CD4-positive, alpha-beta T cell treated with Interleukin-21 for 1 hour (primary cell): ENCODE measurements at regions not wholly inside any gene's neighbourhood (a gene's known extent, or its start where the extent isn't known, plus 50 kb on each side); places are given as distances from the start of the nearest gene placed in this dataset.
"Not testable (repeated sequence)": the region's sequence is repeated elsewhere in the genome, so short reads cannot be mapped to it uniquely, and the experiment has no call there.

Source experiments
- DNase-seq: peaks from one replicate; pipeline ENCODE4 v3.0.0-alpha.2; 2020

DNA sequence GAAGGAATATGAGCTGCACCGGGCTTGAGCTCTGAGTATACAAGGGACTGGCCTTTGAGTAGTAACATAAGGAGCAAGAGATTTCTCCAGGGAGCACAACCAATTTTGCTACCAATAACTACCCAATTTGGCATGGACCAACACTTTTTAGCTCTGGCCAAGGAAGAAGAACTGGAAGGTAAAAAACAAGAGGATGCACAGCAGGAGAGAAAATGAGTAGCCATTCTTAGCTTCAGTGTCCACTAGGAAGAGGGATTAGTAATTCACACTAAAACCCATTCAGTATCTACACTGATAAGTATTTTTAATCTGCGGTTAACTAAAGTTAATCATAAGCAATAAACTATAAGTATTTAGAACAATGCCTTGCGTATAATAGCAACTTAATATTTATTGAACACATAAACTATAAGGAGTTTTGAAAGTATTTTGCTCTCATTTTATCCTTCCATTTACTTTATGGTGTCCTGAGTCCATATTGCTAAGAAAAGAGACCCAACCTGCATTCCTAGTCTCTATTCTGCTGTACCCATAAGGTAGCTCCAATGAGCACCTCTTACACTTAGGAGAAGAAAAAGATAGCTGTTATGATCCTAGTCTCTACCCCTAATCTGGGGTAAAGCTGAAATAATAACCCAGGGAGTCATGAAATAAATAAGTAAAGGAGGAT lies 268.9 kb downstream of the IGSF11 start:
- DNase-seq: no peak

DNA sequence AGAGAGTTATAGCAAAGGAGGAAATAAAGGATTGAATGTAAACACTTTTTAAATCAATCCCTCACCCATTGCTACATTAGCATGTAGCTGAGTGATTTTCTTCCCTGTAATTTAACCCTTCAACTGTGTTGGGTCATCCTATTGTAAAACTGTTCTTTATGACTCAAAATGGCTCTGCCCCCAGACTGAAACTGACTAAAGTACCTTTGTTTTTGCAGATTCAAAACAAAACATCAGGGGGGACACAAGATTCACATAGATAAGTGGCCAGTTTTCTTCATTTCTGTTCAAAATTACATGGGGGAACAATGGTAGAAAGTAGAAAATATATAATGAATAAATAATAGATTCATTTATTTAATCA lies 268.4 kb downstream of the IGSF11 start:
- DNase-seq: no peak

DNA sequence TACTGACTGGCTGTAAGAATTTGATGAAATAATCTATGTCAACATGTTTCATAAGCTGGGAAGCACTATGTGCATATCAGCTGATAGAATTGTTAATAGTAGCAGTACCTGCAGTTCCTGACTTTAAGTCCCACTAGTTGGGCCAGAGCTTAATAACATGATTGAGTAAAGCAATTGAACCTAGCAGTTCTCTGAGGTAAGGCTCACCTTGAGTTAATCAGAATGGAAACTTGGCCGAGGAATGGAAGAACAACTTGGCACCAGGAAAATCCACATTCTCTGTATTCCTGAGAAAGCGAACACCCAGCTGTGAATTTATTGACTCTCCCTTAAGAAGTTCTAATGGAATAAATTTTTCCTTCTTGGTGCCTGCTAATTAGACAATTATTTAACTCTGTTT lies 262.6 kb downstream of the IGSF11 start:
- no peak for DNase-seq

DNA sequence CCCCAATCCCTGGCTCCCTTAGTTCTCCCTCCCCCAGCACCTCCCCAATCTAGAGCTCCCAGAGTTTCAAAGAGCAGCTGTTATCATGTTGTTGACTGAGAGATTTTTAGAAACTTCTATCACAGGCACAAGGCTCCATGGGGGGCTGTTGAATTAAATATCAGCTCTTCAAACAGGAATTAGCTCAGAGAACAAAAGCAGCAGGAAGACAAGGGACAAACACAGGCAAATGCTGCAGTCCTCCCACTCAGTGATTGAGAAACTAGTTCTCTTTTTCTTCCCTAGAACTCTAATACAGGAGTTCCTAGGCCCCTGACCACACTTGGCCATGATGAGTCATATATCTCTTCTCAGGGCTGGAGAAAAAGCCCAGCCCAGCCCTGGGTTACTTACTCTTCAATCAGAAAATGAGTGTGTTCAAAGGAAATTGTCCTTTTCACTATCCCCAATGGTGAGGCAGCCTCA lies 262.1 kb downstream of the IGSF11 start:
- DNase-seq: no peak

DNA sequence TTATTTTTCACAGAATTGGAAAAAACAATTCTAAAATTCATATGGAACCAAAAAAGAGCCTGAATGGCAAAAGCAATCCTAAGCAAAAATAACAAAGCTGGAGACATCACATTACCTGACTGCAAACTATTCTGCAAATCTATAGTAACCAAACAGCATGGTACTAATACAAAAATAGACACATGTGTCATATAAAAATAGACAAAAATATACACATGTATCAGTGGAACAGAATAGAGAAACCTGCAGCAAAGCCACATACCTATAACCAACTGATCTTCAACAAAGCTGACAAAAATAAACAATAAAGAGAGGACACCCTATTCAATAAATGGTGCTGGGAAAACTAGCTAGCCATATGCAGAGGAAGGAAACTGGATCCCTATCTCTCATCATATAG lies 259.6 kb downstream of the IGSF11 start:
- DNase-seq: no peak

DNA sequence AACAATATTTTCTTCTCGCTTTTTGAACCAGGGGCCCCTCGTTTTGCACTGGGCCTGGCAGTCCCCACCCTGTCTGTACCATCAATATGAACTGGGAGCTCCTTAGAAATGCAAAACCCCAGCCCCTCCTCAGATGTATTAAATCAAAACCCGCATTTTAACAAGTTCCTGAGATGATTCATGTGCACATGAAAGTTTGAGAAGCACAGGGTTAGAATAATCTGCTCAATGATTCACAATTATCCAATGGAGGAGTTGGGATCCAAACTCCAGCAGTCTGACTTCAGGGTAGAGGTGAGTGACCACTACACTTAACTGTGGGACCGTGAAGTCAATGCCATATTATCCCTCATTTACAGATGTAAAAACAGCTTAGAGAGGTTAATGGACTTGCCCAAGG lies 256.4 kb downstream of the IGSF11 start:
- DNase-seq: no peak

DNA sequence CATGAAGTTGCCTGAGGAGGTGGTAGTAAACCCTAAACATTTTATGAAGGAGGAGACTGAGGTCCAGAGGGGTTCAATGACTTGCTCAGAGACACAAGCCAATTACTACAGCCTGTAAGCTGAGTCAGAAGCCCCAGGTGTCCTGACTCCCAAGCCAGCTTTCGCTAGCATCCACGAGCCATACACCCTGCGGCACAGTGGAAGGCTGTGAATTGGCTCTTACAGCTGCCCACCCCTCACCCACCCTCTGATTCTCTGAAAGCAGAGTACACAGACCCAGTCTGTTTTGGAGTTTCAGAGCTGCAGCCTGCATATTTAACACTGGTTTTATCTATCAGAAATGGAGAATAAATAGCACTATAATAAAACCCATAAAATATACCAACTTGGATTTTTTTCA lies 253.4 kb downstream of the IGSF11 start:
- no peak for DNase-seq

DNA sequence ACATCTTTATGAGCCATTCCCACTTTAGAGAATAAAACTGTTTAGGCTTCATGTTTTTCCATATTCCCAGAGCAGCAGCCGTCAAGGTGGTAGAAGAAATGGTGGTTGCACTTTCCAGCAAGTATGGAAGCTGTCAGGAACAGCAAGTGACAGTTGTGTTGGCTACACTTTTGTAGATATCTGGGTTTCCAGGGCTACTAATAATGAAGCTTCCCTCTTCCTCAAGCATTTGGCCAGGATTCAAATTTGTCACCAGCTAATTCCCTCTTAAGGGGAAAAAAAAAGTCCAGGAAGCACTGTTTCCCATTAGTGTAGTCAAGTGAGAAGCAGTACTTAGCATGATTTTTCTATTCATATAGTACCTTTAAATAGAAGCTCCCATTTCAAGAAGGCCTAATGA lies 252.8 kb downstream of the IGSF11 start:
- DNase-seq: no peak

DNA sequence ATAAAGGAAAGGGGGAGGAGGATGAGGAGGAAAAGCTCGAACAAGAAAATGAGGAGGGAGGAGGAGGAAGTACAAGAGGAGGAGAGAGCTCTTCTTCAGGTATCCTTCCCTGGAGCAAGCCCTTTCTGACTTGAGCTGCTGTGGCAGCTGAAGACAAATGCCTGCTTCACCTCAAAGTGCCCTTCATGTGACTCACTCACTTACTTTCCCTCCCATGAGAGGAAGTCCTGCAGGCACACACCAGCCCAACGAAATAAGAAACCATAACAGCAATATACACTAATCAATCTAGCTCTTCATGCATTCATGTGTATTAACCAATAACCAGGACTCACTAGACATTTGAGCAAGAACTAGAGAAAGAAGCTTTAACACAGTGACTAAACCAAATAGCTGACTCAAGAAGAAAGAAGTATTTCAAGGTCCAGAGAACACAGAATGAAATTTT lies 251.9 kb downstream of the IGSF11 start:
- no peak for DNase-seq

DNA sequence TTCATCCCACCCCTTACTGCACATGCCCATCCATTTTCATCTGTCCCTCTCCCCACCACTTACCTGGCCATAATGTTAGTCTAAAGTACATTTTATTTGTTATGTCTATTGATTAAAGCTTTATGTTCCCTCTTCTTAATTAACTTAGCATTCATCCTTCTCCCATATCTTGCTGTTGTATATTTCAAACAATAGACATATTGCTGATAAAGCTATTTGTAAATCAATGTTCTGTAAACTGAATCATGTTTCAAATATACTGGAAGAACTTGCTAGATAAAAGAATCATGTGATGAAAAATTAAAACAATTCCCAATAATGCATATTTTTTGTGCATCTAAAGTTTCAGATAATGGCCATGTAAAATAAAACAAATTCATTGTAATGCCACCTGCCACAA lies 249.2 kb downstream of the IGSF11 start:
- DNase-seq: no peak

DNA sequence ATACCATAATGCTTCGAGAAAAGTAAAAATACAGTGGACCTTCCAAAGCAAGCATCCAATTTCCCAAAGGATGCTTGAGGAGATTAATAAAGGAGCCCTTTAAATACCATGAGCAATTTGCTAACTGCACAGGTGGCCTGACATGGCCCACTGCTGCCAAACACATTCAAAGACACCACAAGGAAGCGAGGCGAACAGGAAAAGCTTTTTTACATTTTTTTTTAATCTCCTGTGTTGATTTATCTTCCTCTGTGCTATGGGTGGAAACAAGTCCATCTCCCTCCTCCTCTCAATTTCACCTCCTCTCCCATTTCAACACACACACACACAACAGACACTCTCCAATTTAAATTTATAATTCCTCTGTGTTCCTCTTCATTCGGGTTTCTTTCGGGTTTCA lies 243.4 kb downstream of the IGSF11 start:
- DNase-seq: no peak

DNA sequence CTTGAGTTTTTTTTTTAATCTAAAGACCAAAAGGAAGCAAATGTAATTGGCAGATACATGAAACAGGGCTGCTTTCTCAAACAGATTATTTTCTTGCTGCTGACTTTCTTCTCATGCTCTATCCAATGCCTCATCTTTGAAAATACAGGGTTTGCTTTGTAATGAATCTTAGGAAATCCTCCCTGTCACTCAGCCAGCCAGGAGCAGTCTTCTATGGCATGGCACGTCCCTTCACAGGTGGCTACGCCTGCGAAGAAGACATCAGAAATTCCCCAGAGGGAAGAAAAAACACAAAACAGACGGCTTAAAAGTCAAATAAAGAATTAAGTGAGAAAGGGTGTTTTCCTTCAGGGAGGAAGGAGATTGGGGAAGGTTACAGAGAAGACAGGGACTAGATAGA lies 242.5 kb downstream of the IGSF11 start:
- no peak for DNase-seq

DNA sequence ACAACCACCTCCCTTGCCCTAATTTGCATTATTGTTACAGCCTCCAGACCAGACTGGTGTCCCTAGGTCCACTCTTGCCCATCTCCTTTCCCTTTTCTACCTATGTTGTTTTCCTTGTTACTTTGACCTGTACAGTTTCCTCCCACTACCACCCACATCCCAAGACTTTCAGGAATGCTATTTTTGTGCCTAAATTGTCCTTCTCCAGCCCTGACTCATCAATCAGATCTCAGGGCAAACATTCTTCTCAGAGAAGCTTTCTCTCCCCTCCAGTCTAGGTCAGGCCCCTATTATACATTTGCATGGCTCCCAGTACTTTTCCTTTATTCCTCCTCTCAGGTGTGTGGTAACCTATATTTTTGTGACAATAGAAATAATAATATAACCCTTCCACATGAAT lies 241.5 kb downstream of the IGSF11 start:
- no peak for DNase-seq

DNA sequence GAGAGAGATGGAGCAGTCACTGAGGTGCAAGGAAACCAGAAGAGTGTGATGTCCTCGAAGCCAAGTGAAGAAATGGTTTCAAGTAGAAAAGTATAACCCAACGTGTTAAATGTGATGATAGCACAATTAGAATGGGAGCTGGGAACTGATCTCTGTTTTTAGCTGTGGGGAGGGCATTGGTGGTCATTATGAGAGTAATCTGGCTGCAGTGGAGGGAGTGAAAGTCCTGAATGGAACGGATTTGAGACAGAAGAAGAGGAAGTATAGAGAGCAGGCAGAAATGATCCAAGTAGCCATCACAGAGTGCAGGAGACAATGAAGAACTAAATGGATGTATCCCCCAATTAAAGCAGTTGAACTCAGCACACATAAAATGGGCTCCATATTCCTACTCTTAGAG lies 235.3 kb downstream of the IGSF11 start:
- DNase-seq: no peak

DNA sequence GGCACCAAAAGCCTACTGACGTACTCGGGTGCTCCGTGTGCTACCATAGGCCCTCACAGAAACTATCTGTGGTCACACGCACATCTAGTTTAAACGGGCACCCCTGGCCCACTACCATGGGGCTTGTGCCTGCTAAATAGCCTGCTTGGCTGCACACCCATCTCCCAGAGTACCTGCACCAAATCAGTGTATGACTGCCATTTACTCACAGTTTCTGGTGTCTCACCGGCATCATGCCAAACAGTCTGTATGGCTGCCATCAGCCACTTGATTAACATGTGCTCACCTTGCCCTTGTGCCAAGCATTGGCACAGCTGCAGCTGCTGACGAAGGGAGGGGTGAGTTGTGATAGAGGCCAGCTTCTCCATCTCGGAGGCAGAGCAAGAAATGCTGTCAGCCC lies 232.7 kb downstream of the IGSF11 start:
- no peak for DNase-seq

DNA sequence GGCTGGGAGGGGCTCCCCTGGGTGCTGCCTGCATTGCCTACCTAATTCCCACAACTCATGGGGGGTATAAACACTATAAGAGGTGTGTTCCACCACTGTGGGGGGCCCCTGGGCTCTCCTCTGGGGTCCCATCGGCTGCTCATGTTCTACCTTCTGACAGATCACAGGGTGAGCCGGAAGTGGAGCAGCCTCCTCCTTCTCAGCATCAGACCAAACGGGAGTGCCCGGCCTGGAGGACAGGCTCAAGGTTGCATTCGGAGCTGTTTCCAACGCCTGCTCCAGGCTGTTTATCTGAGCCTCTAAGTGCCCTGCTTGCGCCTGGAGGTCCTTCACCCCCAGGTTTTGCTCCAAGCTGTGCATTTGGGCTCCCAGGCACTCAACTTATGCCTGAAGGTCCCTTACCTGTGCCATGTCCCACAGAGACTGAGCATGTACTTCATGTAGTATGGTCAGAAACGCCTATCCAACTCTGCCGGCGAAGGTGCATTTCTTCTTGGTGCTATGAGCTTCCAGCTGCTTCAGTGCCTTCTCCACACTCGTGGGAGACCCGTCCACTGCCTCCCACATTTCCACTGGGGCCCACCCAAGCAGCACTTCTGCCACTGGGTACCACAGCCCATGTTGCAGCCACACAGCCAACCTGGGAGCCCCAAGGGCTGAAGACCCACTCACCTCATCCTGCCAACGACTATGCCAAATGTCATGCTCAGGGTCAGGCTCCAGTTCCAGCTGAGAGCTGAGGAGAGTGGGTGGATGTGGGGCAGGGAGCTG lies 232.1 kb downstream of the IGSF11 start:
- no peak for DNase-seq

DNA sequence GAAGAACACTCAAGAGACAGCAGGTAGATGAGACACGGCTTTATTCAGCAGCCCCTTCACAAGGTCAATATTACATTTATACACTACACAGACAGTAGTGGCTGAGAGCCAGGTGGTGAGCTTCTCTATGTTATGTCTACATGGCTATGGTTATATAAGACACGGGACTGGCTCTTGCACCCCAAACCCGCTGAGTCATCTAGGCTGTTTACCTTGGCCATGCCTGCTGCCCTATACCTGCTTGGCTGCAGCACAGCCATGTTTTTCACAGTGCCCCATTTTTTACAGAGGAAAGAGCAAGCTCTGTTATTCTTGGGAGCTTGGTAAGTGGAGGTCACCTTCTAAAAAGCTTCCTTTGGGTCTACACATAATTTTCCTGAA lies 231.6 kb downstream of the IGSF11 start:
- DNase-seq: no peak

DNA sequence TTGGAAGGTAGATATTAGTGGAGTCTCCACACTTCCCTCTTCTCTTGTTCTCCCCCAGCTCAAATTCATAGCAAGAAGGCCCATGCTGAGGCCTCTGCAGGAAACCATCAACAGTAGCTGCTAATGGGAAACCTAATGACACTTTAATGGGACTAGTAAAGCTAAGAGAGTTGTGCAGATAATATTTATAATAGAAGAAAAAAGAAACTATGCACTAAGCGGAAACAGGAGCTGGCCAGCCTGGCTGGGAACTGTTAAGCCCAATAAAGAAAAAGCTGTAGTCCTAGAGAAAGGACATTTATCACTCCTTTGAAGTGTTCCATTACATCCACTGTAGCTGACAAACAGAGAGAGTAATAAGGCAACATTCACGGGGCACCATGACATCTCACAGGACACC lies 229.6 kb downstream of the IGSF11 start:
- DNase-seq: no peak

DNA sequence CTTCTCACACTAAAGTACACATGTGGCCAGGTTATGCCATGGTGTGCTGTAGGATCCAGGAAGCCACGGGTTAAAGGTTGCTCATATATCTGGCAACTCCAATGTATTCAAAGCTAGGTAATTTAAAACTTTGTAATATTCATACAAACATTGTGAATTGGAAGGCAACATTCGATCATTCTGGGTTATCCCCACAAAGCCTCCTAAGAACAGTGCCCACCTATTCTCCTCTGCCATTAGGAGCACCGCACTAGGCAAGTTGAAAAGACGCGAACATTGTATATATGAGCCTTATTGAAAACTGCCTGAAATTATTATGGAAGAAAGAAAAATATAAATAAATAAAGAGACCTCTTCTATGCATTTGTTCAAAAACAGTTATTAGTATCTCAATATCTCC lies 228.2 kb downstream of the IGSF11 start:
- DNase-seq: no peak

DNA sequence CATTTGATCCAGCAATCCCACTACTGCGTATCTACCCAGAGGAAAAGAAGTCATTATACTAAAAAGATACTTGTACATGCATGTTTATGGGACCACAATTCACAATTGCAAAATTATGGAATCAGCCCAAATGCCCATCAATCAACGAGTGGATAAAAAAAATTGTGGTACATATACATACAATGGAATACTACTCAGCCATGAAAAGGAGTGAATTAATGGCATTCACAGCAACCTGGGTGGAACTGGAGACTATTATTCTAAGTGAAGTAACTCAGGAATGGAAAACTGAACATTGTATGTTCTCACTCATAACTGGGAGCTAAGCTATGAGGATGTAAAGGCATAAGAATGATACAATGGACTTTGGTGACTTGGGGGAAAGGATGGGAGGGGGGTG lies 227.3 kb downstream of the IGSF11 start:
- not testable (repeated sequence) for DNase-seq

DNA sequence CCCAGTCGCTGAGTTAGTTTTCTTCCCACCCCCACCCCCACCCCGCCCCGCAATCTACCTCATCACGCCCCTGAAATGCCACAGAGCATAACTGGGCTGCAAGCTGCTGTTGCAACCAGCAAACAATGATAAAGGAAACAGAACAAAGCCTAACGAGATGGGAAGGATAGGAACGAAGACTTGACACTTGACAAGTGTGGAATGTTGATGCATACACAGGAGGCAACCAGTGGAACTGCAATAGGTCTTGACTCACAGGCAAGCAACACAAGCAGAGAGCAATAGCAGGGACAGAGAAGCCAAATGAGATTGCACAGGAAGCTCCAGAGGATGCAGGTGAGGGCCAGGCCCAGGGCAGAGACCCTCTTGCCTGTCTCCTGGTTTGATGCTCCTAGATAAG lies 225.9 kb downstream of the IGSF11 start:
- DNase-seq: no peak

DNA sequence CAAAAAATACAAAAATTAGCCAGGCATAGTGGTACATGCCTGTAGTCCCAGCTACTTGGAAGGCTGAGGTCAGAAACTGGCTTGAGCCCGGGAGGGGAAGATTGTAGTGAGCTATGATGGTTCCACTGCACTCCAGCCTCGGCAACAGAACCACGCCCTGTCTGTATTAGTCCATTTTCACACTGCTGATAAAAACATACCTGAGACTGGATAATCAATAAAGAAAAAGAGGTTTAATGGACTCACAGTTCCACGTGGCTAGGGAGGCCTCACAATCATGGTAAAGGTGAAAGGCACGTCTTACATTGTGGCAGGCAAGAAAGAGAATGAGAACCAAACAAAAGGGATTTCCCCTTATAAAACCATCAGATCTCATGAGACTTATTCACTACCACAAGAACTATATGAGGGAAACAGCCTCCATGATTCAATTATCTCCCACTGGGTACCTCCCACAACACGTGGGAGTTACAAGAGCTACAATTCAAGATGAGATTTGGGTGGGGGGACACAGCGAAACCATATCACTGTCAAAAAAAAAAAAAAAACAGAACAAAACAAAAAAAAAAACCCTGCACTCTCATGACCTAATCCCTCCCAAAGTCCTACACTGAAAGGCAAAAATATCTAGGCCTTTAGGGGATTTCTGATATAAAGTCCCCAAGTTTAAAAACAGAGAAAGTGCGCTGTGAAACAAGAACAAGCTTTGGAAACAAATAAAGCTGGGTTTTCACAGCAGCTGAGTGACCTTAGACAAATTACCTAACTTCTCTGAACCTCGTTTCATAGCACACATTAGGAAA lies 224.7 kb downstream of the IGSF11 start:
- no peak for DNase-seq

DNA sequence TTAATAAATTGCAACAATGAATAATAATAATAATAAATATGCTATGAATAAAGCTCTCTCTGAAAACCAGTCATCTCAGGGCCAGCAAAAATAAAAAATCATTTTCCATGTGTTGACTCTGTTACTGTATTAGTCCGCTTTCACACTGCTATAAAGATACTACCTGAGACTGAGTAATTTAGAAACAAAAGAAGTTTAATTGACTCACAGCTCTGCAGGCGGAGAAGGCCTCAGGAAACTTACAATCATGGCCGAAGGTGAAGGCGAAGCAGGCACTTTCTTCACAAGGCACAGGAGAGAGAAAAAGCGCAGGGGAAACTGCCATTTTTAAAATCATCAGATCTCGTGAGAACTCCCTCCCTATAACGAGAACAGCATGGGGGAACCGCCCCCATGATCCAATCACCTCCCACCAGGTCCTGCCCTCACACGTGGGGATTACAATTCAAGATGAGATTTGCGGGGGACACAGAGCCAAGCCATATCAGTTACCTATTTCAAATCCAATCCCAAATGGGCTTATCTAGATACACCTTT lies 224.1 kb downstream of the IGSF11 start:
- no peak for DNase-seq
